PFSK-1 (cell line): ENCODE measurements at regions not wholly inside any gene's neighbourhood (a gene's known extent, or its start where the extent isn't known, plus 50 kb on each side); places are given as distances from the start of the nearest gene placed in this dataset.

ENCODE experiments used
- POLR2AphosphoS5 ChIP-seq: IDR thresholded peaks from 2 replicates; pipeline ENCODE4 v1.6.1; 2012; ENCODE audit warnings: low read depth, mild to moderate bottlenecking, control low read depth, low read length, moderate library complexity
- REST ChIP-seq, 2 experiments: IDR thresholded peaks; 2 replicates each; pipeline versions ENCODE4 v1.6.1 to v1.8.0; 2011 to 2012; ENCODE audit warnings: low read depth in 2 of 2, low read length in 2 of 2, control low read depth in 1 of 2, inconsistent platforms in 1 of 2, mild to moderate bottlenecking in 1 of 2, moderate library complexity in 1 of 2; ENCODE audit not compliant: insufficient read depth in 1 of 2
- SIN3A ChIP-seq: IDR thresholded peaks from 2 replicates; pipeline ENCODE4 v1.6.1; 2012; ENCODE audit warnings: mild to moderate bottlenecking, low read length, moderate library complexity, borderline replicate concordance; ENCODE audit not compliant: insufficient read depth
- TAF1 ChIP-seq: IDR thresholded peaks from 2 replicates; pipeline ENCODE4 v1.6.1; 2012; ENCODE audit warnings: low read length, control low read depth, borderline replicate concordance; ENCODE audit not compliant: insufficient read depth

GRCh38 chr2:226199555-226199954 is 600.1 kb downstream of the IRS1 start:
- TF ChIP-seq REST (IDR thresholded peaks at IDR 0.05; ENCODE audit: insufficient read depth in 1 of 2, low read depth in 2 of 2, low read length in 2 of 2) (no peak), TAF1 (no peak), POLR2AphosphoS5 (no peak), SIN3A (no peak)
